ENCODE measurements at regions not wholly inside any gene's neighbourhood (a gene's known extent, or its start where the extent isn't known, plus 50 kb on each side); places are given as distances from the start of the nearest gene placed in this dataset.

GRCh38 chr6:94454231-94454630 is 1034.9 kb upstream of the EPHA7 start:
- no peak for TF ChIP-seq CTCF (IDR thresholded peaks at IDR 0.05; ENCODE audit: control extremely low read depth, extremely low read depth, low read depth, missing control alignments)
- POLR2A ChIA-PET = no interaction called here
- CTCF ChIA-PET = interaction anchor here (0.7 kb wide), 1 partner anchor 25 kb away, joined by 3 read pairs; no protein-coding TSS in a partner anchor
- no peak for DNase-seq (ENCODE audit: extremely low spot score)

- POLR2A ChIA-PET = no interaction called here
- CTCF ChIA-PET = no interaction called here
- DNase-seq (ENCODE audit: extremely low spot score) = no peak
- no peak for TF ChIP-seq CTCF (IDR thresholded peaks at IDR 0.05; ENCODE audit: control extremely low read depth, extremely low read depth, low read depth, missing control alignments)
These were observed 1026.8 kb upstream of the EPHA7 start for GRCh38 chr6:94446120-94446519.

GRCh38 chr6:94443701-94444100 is 1024.3 kb upstream of the EPHA7 start:
- CTCF ChIA-PET = no interaction called here
- POLR2A ChIA-PET = no interaction called here
- no peak for DNase-seq (ENCODE audit: extremely low spot score)
- no peak for TF ChIP-seq CTCF (IDR thresholded peaks at IDR 0.05; ENCODE audit: control extremely low read depth, extremely low read depth, low read depth, missing control alignments)

- no peak for TF ChIP-seq CTCF (IDR thresholded peaks at IDR 0.05; ENCODE audit: control extremely low read depth, extremely low read depth, low read depth, missing control alignments)
- POLR2A ChIA-PET = no interaction called here
- DNase-seq (ENCODE audit: extremely low spot score) = no peak
- CTCF ChIA-PET = no interaction called here
These were observed 1005.3 kb upstream of the EPHA7 start for GRCh38 chr6:94424692-94425091.

GRCh38 chr6:94417363-94417762 is 998.0 kb upstream of the EPHA7 start:
- ChIA-PET CTCF (no interaction called here), POLR2A (no interaction called here)
- TF ChIP-seq CTCF (IDR thresholded peaks at IDR 0.05; ENCODE audit: control extremely low read depth, extremely low read depth, low read depth, missing control alignments) = no peak
- no peak for DNase-seq (ENCODE audit: extremely low spot score)

GRCh38 chr6:94414041-94414440 is 994.7 kb upstream of the EPHA7 start:
- ChIA-PET POLR2A (no interaction called here), CTCF (no interaction called here)
- no peak for TF ChIP-seq CTCF (IDR thresholded peaks at IDR 0.05; ENCODE audit: control extremely low read depth, extremely low read depth, low read depth, missing control alignments)
- DNase-seq (ENCODE audit: extremely low spot score) = no peak

GRCh38 chr6:94401311-94401710 is 982.0 kb upstream of the EPHA7 start:
- no peak for DNase-seq (ENCODE audit: extremely low spot score)
- no peak for TF ChIP-seq CTCF (IDR thresholded peaks at IDR 0.05; ENCODE audit: control extremely low read depth, extremely low read depth, low read depth, missing control alignments)
- ChIA-PET POLR2A (no interaction called here), CTCF (no interaction called here)

Measured in GM10248 (cell line).